ENCODE measurements at regions not wholly inside any gene's neighbourhood (a gene's known extent, or its start where the extent isn't known, plus 50 kb on each side); places are given as distances from the start of the nearest gene placed in this dataset.
A peak's percentile ranks its signal among the peaks of the same experiment; 100 is the strongest.

DNA sequence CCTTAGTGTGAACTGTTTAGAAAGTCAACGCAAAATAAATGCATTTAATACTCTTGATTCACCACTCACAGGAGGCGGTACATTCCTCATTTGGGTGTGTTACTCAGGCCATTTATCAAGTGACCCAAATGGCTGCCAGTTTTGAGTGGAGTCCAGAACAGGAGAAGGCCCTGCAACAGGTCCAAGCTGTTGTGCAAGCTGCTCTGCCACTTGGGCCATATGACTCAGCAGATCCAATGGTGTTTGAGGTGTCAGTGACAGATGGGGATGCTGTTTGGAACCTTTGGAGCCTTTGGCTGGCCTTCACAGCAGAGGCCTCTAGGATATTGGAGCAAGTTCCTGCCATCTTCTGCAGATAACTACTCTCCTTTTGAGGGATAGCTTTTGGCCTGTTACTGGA is 609.2 kb downstream of the KCNT2 start:
- no peak for DNase-seq

DNA sequence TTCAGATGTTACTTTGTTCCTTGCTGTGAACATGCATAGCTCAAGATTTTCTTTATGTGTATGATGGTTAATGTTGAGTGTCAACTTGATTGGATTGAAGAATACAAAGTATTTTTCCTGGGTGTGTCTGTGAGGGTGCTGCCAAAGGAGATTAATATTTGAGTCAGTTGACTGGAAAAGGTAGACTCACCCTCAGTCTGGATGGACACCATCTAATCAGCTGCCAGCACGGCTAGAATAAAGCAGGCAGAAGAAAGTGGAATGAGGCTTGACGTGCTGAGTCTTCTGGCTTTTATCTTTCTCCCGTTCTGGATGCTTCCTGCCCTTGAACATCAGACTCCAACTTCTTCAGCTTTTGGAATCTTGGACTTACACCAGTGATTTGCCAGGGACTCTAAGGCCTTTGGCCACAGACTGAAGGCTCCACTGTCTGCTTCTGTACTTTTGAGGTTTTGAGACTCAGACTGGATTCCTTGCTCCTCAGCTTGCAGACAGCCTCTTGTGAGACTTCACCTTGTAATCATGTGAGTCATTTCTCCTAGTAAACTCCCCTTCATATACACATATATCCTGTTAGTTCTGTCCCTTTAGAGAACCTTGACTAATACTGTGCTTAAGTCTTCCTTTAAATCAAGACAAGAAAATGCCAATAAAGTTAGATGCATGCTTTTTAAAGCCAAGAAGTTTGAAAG is 626.6 kb downstream of the KCNT2 start:
- DNase-seq, result no peak

DNA sequence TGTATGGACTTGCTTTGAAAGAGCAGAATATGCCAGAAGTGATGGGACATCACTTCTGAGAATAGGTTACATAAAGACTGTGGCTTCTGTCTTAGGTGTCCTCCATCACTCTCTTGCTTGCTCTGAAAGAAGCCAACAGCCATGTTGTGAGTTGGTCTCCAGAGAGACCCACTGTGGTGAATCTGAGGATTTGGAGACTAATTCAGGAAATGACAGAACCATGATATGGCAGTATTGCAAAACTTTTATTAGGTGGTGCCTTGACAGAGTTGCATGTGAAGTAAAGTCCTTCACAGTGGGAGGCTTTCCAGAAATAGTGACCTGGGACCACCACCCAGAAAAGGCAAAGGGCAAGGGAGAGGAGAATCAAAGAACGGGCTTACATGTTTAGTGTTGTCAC is 628.6 kb downstream of the KCNT2 start:
- no peak for DNase-seq

DNA sequence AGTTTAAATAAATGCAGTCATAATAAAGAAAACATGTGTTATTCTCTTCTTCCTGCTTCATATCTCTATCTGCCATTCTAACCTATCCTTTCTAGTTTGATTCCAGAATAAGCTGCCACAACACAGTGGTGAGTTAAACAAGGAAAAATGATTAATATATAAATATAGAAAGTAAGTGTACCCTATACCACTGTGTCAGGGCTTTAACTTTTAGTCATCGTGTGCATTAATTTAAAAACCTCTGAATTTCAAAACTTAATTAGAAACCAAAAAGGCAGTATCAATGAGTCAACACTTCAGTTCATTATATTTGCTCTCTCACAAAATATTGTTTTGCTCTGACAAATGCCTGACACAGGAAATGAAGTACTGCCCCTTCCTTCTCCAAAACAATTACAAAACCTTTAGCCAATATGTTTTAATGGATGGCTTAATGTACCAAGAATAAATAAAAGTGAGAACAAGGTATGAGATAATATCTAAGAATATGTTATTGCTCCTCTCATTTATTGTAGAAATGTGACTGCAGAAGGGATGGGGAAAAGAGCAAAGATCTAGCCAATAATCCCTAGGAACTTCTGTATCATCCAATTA is 634.8 kb downstream of the KCNT2 start:
- no peak for DNase-seq

DNA sequence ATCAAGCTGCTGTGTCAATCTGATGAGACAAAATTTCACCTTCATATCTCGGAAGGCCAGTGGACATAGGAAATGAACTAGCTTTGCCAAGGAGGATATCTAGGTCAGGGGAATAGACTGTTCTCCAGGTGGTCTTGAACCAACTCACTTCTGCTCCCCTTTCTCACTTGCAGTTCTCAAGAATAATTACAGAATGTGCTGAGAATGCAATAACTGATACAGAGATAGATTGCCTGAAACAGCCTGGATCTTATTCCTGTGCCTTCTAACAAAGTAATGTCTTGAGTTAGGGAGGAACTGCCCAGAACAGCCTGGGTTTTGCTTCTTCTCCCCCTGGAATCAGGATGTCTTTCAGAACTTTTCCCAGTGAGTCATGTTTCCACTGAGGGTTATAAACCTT is 636.7 kb downstream of the KCNT2 start:
- DNase-seq, result no peak

DNA sequence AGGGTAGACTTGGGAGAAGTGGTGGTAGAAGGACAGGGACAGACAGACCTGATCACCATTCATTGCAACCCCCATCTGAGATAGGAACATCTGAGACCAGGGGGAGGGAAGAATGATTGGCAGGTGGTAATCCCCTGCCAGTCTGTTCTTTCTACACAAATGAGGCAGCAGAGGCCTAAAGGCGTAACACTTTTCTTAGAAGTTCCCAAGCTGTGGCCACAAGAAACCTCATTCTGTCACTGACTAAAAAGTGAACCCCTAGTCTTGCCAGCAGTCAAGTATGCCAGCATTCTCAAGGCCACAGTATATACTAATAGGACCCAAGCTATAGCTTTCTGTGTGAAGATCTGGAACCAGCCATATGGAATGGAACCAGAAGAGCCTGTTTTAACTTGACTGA is 638.0 kb downstream of the KCNT2 start:
- DNase-seq, result peak; percentile 37

DNA sequence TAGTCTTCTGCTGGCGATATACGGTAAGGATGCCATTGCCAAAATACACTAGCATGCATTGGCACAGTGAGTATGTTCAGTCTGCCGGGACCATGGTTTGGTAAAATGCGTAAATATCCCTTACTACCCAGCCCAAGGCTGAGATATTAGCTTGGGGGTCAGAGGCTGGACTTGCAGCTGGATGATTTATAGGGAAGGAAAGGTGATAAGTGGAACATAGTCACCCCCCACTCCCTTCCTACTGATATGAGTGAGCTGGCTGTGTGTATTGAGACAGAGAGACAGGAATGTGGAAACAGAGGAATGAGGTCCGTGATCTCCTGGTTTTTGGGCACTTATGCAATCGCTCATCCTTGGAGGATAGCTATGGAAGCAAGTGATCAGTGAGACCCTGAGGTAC is 642.8 kb downstream of the KCNT2 start:
- no peak for DNase-seq

DNA sequence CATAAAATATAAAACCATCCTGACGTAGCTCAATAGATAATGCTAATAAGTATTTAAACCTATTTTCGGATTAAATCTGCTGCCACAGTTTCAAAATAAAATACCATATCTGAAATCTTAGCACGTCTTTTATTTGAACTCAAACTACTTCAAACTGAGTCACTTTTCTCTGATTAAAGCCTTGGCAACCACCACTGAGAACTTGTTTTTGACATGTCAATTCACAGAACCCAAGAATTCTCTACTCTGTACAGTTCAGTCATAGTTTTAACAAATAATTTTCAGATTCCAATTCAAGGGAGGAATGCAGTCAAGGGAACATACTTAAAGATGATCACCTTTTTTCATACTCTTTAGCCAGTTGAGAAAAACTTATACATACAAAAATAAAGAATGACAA is 643.2 kb downstream of the KCNT2 start:
- no peak for DNase-seq

DNA sequence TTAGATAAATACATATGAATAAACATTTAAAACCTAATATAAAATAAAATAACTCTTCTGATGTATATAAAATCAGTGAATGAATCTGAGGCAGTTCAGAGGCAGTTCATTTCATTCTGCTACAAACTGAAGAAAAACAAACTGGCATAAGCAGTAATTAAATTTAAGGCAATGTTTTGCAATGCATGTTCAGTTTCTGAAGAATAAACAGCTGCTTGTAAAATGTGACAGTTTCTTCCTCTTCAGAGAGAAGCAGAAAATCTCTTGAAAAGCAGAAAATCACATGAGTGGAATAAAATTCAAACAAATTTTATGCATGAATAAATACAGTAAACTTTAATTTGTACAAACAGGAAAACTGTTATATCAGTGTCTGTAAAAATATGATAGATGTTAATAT is 643.7 kb downstream of the KCNT2 start:
- DNase-seq, result no peak

DNA sequence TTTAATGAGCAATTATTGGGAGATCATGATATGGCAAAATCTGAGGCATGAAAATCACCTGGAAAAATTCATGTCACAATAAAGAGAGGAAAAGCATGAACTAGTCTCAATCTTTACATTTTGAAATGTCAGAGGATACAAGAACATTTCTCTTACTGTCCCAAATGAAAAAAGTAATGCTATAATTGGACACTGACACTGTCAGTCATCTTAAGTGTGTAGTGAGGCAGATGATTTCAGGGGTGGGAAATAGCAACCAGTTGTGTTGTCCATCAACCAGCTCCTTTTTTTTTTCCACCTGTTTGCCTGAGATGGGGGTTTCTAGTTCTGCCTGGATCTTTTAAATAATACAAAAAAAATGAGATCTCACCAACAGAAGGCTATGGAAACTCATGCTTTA is 646.2 kb downstream of the KCNT2 start:
- DNase-seq, result no peak

DNA sequence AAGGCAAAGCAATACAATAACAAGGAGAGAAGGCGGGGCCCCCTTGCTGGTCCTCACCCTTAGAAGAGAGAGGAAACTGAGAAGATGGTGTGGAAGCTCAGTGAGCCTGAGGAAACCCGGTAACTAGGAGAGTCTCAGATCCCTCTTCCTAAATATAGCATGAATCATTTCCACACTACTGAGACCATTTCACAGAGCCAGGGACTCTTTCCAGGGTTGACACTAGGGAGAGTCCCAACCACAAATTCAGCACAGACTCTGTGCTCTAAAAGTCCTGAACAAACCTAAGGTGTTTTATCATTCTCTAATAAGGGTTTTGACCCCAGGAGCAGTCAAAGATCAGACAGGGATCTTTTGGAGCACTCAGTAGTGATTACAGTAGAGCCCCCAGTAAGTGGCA is 647.7 kb downstream of the KCNT2 start:
- DNase-seq, result no peak

DNA sequence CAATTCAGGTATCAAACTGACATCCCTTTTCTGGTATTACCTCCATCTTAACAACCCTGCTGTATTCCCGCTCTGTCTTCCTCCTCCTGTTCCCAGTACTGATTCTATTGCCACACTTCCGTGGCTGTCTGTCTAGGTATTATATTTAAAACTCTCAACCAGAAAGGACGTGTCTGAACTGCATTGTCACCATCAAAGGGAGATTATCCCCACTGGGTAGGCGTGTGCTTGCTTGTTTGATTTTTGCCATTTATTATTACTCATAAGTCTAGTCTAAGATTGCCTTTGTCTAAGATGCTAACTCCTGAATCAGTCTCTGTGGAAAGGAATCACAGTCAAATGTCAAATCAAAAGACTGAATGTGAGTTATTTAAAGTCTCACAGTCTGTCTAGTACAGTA is 650.1 kb downstream of the KCNT2 start:
- DNase-seq, result no peak

DNA sequence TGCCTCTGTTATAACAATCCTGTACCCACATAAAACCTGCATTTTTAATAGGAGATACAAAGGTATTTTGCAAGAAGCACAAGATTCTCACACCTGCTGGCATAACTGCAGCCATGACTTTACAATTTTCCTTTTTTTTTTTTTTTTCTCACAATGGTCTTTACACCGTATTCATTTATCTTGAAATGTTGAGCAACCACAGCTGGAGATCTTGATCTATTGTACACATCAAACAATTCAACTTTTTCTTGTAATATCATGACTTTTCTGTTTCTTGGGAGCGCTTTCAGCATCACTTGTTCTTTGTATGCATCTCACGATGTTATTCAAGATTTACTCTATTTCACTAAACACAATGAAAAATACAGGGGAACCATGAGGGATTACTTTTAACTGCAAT is 651.4 kb downstream of the KCNT2 start:
- no peak for DNase-seq

DNA sequence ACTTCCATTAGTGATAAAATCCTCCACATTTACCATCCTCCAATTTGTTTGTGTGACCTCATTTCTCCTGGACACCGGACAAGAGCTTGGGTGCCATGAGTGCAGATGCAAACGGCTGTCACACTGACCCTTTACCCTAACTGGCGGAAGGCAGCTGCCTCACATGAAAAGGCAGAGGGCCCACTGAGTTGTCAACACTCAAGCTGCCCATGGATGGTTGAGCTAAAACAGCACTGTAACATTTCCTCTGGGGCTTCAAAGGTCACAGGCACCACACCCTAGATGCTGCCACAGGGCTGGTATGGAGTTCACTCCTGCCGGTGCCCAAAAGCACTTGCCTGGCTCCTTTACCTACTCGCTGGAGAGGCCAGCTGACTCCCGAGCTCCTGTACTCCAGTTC is 653.4 kb downstream of the KCNT2 start:
- DNase-seq, result no peak

DNA sequence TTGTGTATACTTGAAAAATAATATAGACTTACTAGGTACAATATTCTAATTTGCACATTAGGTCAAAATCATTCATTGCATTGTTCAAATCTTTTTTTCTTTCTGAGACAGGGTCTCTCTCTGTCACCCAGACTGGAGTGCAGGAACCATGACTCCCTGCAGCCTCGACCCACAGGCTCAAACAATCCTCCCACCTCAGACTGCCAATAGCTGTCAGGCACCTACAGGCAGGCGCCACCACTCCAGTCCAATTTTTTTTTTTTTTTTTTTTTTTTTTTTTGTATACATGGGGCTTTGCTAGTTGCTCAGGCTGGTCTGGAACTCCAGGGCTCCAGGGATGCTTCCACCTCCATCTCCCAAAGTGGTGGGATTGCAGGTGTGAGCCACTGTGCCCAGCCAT is 656.9 kb downstream of the KCNT2 start:
- DNase-seq, result no peak

DNA sequence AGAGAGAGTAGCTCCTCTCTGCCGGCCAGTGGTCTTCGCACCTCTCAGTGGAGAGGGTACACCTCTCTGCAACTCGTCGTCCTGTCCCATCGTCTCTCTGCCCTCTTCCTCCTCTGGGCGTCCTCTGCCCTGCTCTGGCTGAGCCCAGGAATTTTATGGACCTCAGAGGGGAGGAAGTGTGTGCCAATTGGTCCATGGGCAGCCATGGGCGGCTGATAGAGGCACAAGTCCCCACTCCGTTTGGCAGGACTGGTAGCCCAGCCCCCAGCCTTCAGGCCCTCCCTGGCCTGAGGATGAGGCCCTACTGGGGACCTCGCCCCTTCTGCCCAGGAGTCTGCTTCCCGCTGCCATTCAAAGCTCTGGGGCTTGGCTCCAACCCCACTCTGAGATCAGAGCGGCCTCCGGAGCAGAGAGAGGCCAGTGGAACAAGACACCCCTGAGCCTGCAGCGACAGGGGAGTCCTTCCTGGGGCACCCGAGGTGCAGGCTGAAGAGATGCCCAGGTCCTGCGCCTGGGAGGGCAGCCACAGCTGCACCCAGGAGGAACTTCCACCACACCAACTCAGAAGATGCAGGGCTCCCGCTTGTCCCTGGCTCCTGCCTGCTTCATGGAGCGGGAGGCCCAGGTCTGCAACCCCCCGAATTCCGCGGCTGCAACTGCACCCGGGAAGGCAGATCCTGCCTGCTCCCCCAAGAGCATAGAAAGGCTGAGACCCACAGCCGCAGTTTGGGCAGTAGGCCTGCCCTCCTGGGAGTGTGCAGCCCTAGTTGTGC is 659.9 kb downstream of the KCNT2 start:
- no peak for DNase-seq

DNA sequence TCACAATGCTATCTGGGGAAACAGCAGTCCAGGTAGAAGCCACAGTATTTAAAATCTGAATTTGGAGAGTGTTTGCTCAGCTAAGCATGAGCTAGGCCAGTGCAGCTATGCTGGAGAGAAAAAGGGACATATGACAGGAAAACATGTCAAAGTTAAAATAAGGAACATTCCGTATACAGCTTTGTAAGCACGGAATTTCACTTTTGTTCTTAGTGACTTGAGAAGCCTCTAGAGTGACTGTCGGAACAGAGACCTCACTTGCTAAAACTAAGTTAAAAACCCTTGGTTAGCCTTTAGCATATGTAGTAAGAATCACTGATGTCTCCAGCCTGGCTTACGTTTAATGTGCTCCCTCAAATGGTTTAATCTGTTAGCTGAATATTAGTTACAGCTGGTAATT is 661.7 kb downstream of the KCNT2 start:
- no peak for DNase-seq

DNA sequence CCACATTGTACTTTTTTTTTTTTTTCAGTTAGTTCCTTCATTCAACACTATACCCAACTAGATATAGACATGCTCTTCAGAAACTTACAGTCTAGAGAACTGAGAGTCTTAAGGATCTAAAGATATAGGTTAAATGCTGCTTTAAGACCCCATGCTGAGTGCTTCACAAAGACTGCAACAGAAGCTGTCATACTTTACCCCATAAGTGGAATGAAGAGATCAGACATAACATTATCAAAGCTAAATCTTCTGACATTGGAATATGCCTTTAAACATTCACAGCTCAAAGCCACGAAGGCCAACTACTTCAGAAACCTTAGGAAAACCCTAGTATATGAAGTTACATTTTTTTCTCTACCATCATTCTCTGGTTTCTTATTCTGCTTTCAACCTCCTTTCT is 666.4 kb downstream of the KCNT2 start:
- no peak for DNase-seq

DNA sequence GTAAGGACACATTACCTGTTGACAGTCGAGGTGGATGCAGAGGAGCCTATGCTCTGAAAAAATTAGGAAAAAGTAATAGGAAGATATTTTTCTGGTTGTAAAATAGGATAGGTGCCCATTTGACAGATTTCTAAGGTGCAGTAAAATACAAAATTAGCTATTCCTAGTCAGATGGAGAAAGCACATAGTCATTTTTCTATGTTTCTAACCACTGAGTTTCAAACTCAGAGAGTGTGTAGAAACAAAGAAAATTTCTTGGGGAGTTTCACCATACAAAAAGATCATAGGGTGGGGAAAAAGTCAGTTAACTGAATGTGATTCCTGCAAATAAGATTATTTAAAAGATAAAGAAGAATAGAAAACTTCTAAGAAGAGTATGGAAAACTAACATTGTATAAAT is 666.9 kb downstream of the KCNT2 start:
- no peak for DNase-seq

DNA sequence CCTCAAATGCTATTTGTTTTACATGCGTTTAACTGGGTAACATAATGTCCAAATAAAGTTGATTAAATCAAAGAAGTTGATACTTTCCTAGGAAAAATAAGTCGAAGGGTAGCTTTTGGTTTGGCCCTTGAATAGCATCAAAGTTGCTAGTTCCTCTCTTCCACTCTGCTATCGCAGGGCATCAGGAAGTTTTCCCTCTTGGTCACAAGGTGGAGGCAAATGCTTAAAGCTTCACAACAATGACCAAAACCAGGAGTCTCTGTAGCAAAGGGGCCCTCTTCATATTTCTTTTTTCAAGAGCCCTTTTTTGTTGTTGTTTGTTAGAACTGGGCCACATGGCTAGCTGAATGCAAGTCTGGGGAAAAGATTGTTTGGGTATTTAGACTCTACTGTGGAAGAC is 668.4 kb downstream of the KCNT2 start:
- DNase-seq, result peak; percentile 12

DNA sequence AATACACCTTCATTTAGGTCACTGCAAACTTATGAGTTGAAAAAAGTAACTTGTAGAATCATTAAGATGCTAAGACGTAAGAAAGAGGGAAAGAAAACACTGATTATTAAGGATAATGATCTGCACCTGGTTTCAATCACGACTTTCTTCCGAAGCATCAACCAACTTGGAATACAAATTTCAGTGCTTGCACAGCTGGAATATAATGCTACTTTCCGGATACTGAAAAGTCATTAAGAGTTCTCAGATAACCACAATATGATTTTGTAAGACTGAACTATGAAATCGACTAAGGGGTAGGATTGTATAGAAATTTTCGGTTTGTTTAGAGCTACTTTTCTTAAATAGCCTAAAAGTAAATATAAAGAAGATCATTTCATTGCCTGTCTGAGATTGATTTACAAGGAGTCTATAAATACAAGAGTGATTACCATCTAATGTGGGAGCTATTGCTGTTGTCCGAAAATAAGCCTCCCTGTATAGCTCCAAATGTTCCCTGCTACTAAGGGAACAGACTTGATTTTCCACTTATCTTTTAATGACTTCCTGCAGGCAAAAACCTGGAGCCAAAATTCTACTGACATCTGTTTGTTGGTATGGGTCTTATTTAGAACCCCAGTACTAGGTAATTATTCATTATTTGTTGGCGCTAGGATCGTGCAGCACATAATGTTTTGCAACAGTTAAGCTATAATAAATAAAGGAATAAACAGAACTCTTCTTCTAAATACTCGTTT is 673.3 kb downstream of the KCNT2 start:
- no peak for DNase-seq

DNA sequence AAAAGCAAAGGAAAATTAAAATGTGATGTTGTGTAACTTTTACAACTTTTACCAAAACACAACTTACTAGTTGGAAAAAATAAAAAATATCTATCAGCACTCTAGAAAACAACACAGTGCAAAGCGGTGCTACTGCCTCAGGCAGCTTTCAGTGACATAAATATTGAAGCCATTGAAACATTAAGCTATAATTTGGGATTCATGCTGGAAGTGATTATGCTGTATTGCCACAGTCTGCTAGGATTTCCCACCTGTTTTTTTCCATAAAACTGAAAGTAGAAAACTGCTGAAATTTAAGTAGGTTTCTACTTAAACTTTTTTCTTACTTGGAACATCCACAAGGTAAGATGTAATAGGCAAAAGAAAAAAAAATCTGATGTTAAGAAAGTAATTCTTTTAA is 674.4 kb downstream of the KCNT2 start:
- no peak for DNase-seq

DNA sequence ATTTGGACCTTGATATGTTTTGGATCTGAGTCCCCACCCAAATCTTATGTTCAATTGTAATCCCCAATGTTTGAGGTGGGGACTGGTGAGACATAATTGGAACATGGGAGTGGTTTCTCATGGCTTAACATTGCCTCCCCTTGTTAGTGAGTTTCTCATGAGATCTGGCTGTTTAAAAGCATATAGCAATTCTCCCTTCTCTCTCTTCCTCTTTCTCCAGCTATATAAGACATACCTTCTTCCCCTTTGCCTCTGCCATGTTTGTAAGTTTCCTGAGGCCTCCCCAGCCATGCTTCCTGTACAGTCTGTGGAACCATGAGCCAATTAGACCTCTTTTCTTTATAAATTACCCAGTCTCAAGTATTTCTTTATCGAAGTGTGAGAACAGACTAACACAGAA is 692.4 kb downstream of the KCNT2 start:
- DNase-seq, result no peak

DNA sequence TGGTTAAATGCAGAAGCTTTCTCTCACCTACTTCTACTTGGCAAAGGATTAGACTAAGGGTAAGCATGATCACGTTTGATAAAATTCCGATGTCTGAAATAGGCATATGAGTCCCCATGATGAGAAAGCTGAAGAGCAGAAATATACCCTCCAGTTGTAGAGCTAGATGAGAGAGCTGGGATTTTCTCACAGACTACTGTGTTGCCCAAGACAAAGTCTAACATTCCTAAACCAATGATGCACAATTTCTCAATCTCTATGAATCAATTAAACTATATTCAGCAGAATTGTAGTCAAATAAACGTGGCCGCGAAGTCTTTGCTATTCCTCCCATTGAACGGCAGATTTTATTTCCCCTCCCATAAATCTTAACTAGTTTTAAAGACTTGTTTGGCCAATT is 699.2 kb downstream of the KCNT2 start:
- DNase-seq, result no peak
